A673 (cell line): ENCODE measurements at regions not wholly inside any gene's neighbourhood (a gene's known extent, or its start where the extent isn't known, plus 50 kb on each side); places are given as distances from the start of the nearest gene placed in this dataset.
A peak's percentile ranks its signal among the peaks of the same experiment; 100 is the strongest.

ENCODE experiments used
- BruUV-seq: library from RNA; stranded (reverse); fragments of 400-500 nt; replicated peaks from 2 replicates; lab custom pipeline; 2021; lab: Mats Ljungman, UMichigan
- CTCF ChIA-PET: fragments of 300-600 bp; sonication (Branson Sonifier 250); formaldehyde crosslinking; loops from one replicate; lab custom pipeline; 2022; ENCODE audit warnings: antibody characterized with exemption; lab: Charles Lee
- POLR2A ChIA-PET: fragments of 300-600 bp; sonication (Branson Sonifier 250); formaldehyde crosslinking; loops from one replicate; lab custom pipeline; 2022; ENCODE audit warnings: antibody characterized with exemption; ENCODE audit not compliant: low non-redundant PET; lab: Charles Lee
- DNase-seq: peaks from one replicate; pipeline ENCODE4 v3.0.0-alpha.2; 2015; ENCODE audit warnings: low spot score
- H3K27ac ChIP-seq: fragments of 200-600 bp; sonication (generic); 2 replicates; pipeline ENCODE4 v1.5.1; 2016; ENCODE audit warnings: mixed run types, low read depth, mild to moderate bottlenecking, mixed read lengths, antibody characterized with exemption, low read length; ENCODE audit not compliant: poor library complexity, severe bottlenecking
- H3K27me3 ChIP-seq: fragments of 200-600 bp; sonication (generic); replicated peaks from 2 replicates; pipeline ENCODE4 v1.6.1; 2017; ENCODE audit warnings: mixed run types, low read depth, mild to moderate bottlenecking, mixed read lengths, antibody characterized with exemption, low read length; ENCODE audit not compliant: insufficient read depth, poor library complexity
- H3K36me3 ChIP-seq: fragments of 200-600 bp; sonication (generic); 2 replicates; pipeline ENCODE4 v1.6.1; 2016; ENCODE audit warnings: mixed run types, mild to moderate bottlenecking, mixed read lengths, antibody characterized with exemption, low read length; ENCODE audit not compliant: insufficient read depth, poor library complexity, severe bottlenecking
- H3K4me1 ChIP-seq: fragments of 200-600 bp; sonication (generic); 2 replicates; pipeline ENCODE4 v1.6.1; 2017; ENCODE audit warnings: mixed run types, mild to moderate bottlenecking, mixed read lengths, antibody characterized with exemption, low read length; ENCODE audit not compliant: insufficient read depth, poor library complexity, severe bottlenecking
- H3K4me3 ChIP-seq: fragments of 200-600 bp; sonication (generic); 2 replicates; pipeline ENCODE4 v1.5.1; 2016; ENCODE audit warnings: low read depth, mixed run types, mild to moderate bottlenecking, mixed read lengths, low read length; ENCODE audit not compliant: poor library complexity, severe bottlenecking
- H3K9me3 ChIP-seq: fragments of 200-600 bp; sonication (generic); 2 replicates; pipeline ENCODE4 v1.6.1; 2016; ENCODE audit warnings: mixed run types, low read depth, mild to moderate bottlenecking, mixed read lengths, antibody characterized with exemption, low read length; ENCODE audit not compliant: poor library complexity, severe bottlenecking
- CTCF ChIP-seq: fragments of 300-800, 200-600 bp; sonication (generic); conservative IDR thresholded peaks from 2 replicates; pipeline ENCODE4 v1.5.1; 2017; ENCODE audit warnings: low read depth, mild to moderate bottlenecking, antibody characterized with exemption, low read length, moderate library complexity, mixed read lengths
- EZH2 ChIP-seq: fragments of 200-600 bp; sonication (generic); IDR thresholded peaks from 2 replicates; pipeline ENCODE4 v1.6.1; 2017; ENCODE audit warnings: borderline replicate concordance, low read depth, mild to moderate bottlenecking, mixed read lengths, antibody characterized with exemption, low read length; ENCODE audit not compliant: poor library complexity, severe bottlenecking
- intact Hi-C: fragments of 100-400 bp; cut with micrococcal nuclease; formaldehyde crosslinking; loops from one replicate; pipeline ENCODE4 v1.10.0; 2022; ENCODE audit not compliant: unreplicated experiment

- intact Hi-C loops, result loop anchor here (2.0 kb wide), 1 partner anchor 57 kb away; no protein-coding TSS in a partner anchor
- peak; percentile 97 for DNase-seq
- ChIA-PET POLR2A (interaction anchor here (0.7 kb wide), 2 partner anchors 273 to 663 kb away, joined by 5 read pairs; no protein-coding TSS in a partner anchor), CTCF (interaction anchor here (0.6 to 1.3 kb wide), 6 partner anchors 18 to 1276 kb away, joined by 3 to 4 read pairs (median 4); no protein-coding TSS in a partner anchor)
- no peaks in the 10 kb centered on the region for H3K9me3 ChIP-seq
- H3K4me3 ChIP-seq, result peak overlapping the region; percentile 10
- no peak for TF ChIP-seq EZH2
- no peak for TF ChIP-seq CTCF
- H3K4me1 ChIP-seq, result peaks cover 43% of the 10 kb centered on the region
- H3K27ac ChIP-seq, result peak overlapping the region; percentile 77
- no peaks in the 10 kb centered on the region for H3K27me3 ChIP-seq
- no peaks in the 10 kb centered on the region for H3K36me3 ChIP-seq
- BruUV-seq, result no TSS peak
Observed at GRCh38 chr11:122523846-122524805, 131.4 kb upstream of the UBASH3B start.

DNA sequence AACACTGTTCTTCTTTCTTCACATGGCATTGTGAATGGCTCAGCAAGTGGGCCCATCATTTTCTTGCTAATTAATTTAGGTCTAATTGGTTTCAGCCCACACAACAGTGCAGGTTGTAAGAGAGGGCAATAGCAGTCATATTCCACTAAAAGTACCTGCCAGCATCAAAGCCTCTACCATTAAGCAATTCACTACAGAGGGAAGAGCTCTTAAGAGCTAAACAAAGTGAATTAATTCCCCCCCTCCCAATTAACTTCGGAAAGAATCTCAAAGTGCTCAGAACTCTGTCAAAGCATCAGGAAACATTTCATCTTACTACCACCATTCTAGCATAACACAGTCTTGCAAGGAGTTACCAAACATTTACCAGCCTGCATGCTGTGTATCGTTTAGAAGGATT, 133.9 kb upstream of the UBASH3B start:
- Histone ChIP-seq H3K9me3 (no peaks in the 10 kb centered on the region), H3K4me3 (no peak overlapping the region), H3K27ac (no peak overlapping the region), H3K4me1 (peaks cover 53% of the 10 kb centered on the region), H3K36me3 (no peaks in the 10 kb centered on the region), H3K27me3 (no peaks in the 10 kb centered on the region)
- CTCF ChIA-PET, result no interaction called here
- TF ChIP-seq CTCF (no peak), EZH2 (no peak)
- intact Hi-C loops, result no loop called here
- POLR2A ChIA-PET, result no interaction called here
- BruUV-seq, result no TSS peak
- no peak for DNase-seq

GRCh38 chr11:122517403-122518379, 137.8 kb upstream of the UBASH3B start:
- H3K4me3 ChIP-seq, result no peak overlapping the region
- no peaks in the 10 kb centered on the region for H3K27me3 ChIP-seq
- peak; percentile 91 for DNase-seq
- peak overlapping the region; percentile 3 for H3K27ac ChIP-seq
- intact Hi-C loops, result no loop called here
- POLR2A ChIA-PET, result no interaction called here
- no peaks in the 10 kb centered on the region for H3K9me3 ChIP-seq
- no TSS peak for BruUV-seq
- H3K36me3 ChIP-seq, result no peaks in the 10 kb centered on the region
- TF ChIP-seq CTCF (no peak), EZH2 (no peak)
- H3K4me1 ChIP-seq, result peaks cover 34% of the 10 kb centered on the region
- CTCF ChIA-PET, result interaction anchor here (1.3 kb wide), 1 partner anchor 12 kb away, joined by 4 read pairs; no protein-coding TSS in a partner anchor
